HG03280 (cell line): ENCODE measurements at regions not wholly inside any gene's neighbourhood (a gene's known extent, or its start where the extent isn't known, plus 50 kb on each side); places are given as distances from the start of the nearest gene placed in this dataset.
"Not testable (repeated sequence)": the region's sequence is repeated elsewhere in the genome, so short reads cannot be mapped to it uniquely, and the experiment has no call there.

Source experiments
- ATAC-seq: cut with Tn5 transposase; IDR thresholded peaks from one replicate; pipeline ENCODE4 v1.9.1; 2021; ENCODE audit warnings: mild to moderate bottlenecking, moderate library complexity; ENCODE audit not compliant: unreplicated experiment

DNA sequence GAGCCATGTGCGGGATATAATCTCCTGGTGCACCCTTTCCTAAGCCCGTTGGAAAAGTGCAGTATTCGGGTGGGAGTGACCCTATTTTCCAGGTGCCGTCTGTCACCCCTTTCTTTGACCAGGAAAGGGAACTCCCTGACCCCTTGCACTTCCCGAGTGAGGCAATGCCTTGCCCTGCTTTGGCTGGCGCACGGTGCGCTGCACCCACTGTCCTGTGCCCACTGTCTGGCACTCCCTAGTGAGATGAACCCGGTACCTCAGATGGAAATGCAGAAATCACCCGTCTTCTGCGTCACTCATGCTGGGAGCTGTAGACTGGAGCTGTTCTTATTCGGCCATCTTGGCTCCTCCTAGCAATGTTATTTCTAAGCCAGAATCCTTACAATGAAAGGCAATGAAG is 121.1 kb downstream of the TAF11L14 start:
- ATAC-seq = not testable (repeated sequence)

DNA sequence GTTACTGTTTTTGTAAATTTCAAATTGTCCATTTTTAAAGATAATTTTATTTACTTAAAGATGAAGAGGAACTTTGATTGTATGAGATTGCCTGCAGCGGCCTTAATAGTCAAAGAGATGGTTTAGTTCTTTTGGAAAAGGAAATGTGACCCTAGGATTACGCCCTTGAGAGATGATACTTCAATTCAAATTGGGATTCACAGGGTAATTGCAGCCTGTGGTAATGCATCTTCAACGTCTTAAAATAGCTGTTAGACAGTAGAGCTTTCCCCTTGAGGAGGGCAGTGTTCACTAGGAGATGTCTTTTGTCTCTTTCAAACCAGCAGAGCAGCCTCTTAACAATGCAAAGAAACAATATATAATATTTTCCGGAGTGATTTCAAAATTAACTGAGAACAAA is 127.1 kb downstream of the TAF11L14 start:
- ATAC-seq = no peak

DNA sequence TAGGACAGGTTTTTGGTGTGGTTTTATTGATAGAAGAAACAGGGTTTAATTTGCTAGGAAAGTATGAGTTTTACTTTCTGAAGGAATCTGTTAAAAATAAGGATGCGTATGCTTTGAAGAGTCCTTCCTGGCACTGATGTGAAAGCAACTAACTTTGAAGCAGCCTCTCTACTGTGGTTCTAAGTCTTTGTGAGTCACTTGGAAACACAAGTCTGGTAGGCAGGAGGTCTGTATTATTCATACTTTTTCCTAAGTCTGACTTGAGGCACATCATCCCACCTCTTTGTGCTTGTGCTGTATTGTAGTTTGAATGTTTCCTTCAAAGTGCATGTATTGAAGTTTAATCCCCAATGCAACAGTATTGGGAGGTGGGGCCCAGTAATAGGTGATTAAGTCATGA is 129.0 kb downstream of the TAF11L14 start:
- ATAC-seq = no peak

DNA sequence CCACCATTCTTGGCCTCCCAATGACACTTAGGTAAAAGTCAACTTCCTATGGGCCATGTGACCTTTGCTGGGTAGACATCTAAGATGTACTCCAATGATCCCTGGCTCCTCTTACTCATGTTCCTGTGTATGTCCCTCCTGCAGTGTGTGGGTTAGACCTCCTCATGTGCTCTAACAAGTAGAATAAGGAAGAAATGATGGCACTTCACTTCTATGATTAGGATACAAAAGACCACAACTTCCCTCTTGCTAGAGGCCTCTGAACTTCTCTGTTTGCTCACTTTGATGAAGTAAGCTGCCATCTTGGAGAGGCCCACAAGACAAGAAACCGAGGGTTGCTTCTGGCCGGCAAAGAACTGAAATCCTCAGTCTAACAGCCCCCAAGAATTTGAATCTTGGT is 131.8 kb downstream of the TAF11L14 start:
- ATAC-seq = no peak

DNA sequence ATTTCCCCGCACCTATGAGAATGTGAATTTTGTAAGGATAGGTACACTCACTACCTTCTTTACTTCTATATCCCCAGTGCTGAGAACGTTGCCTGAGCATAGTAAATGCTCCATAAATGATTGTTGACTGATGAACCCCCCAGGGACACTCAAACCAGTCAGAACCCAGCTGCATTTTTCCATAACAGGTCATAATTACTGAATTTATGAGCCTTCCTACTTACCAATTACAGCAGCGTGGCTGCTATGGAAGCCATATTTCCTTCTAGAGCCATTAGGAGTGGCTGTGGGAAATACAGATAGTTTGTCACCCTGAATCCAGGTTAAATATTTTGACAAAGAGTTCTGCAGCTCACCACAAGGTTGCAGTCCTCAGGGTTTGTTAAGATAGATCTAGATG is 135.0 kb downstream of the TAF11L14 start:
- no peak for ATAC-seq

DNA sequence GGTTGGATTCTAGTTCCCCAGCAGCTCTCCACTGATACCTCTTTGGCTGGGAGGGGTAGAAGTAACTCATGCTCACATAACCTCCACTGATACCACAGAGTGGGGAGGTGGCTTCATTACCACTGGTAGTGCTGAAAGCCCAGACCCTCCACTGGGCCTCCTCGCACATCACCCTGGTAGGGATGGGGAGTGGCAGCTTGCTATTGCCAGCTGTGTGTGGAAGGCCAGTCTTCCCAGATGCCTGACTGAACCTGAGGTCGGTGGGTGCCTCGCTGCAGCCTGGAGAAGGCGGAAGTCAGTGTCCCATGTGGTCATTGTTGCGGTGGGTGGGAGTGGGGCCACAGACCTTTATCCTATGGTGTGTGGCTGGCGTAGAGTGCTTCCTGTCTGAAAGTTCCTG is 138.0 kb downstream of the TAF11L14 start:
- ATAC-seq = no peak

DNA sequence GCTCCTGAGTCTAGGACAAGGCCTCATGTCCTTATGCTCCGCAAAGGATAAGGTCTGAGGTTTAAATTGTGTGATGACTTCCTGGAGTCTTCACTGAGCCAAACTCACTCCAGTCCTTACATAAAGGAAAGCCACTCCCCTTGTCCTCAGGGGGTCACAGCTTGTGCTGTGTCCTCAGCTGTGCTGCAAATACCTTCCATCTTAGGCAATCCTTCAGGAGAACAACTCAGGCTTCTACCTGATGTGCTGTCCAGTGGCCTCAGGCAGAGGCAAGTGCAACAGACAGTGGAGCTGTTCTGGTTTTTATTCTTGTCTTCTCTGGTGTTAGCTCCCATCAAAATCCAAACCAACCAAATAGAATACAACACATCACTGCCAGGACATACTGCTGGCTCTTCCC is 151.5 kb downstream of the TAF11L14 start:
- no peak for ATAC-seq

DNA sequence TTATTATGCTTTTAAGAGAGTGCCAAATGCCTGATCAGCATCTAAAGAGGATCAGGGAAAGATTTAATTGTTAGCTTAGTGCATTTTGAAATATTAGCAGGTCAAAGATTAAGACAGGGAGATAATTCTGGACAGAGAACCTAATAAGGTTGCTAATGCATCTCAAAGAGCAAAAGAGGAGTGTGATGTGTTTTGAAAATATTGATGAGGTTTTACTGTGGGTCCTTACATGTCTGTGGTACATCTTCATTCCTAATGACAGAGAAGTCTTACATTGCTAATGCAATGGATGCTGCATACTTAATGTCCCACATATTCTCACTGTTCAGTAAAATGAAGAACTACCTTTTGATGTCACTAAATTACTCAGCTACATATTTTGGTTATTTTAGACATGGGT is 154.1 kb downstream of the TAF11L14 start:
- ATAC-seq = no peak

DNA sequence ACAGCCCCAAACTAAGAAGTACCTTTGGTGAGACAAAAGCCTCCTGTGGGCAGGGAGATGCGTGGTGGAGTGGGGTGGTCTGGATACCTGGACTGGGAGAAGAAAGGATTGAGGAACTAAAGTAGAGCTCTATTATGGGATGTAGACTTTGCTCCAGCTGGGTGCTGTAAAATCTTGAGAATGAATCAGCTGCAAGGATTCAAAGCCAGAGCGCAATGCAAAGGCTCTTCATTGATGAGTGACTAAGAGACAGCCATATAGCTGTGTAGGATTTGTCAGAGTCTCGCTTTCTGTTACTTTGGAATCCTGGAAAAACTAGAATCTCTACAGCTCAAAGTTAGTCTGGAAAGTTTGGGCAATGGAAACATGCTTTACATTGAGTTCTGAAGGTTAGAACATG is 159.9 kb downstream of the TAF11L14 start:
- ATAC-seq = no peak

DNA sequence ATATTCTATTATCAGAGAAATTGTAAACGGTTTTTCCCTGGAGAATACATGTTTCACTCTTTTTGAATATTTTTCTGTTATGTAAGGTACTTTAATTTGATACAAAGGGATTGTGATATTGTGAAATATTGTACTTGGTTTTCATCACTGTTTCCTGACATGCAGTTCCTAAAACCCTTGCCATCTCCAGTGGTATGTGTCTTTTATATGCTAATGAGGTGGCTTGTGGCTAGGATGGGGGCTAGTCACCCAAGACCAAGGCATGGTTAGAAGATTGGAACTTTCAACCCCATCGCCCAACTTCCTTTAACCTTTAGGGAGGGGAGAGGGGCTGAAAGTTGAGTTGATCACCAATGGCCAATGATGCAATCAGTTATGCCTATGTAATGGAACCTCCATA is 160.6 kb downstream of the TAF11L14 start:
- ATAC-seq = no peak

DNA sequence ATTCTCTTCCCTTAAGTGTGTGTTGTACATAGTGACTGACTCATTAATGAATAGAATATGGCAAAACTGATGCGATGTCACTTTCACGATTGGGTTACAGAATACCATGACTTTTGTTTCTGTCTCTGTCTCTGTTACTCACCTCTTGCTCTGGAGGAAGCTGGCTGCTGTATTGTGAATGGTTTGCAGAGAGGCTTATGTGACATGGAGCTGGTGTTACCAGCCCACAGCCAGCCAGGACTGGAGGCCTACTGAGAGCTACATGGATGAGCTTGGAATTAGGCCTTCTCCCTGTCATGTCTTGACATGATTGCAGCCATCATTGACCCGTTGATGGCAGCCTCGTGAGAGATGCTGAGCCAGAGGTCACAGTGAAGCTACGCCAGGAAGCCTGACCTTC is 161.9 kb downstream of the TAF11L14 start:
- ATAC-seq = no peak

DNA sequence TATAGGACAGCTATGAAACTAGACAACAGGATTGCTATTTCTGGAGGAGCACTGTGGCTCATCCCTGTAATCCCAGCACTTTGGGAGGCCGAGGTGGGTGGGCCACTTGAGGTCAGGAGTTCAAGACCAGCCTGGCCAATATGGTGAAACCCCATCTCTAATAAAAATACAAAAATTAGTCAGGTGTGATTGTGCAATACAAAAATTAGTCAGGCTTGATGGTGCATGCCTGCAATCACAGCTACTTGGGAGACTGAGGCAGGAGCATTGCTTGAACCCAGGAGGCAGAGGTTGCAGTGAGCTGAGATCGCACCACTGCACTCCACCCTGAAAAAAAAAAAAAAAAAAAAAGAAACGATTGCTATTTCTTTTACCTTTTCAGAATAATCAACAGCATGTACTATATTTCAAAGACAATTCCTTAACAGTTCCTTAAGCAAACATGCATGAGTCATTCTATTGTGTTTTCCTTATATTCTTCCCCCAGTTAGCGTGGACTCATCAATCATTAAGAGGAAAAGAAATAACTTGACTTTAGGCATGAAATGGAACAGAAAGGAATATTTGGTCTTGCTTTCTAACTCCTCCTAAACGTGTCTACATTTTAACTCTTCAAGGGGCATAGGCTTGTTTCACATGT is 162.6 kb downstream of the TAF11L14 start:
- ATAC-seq = no peak

DNA sequence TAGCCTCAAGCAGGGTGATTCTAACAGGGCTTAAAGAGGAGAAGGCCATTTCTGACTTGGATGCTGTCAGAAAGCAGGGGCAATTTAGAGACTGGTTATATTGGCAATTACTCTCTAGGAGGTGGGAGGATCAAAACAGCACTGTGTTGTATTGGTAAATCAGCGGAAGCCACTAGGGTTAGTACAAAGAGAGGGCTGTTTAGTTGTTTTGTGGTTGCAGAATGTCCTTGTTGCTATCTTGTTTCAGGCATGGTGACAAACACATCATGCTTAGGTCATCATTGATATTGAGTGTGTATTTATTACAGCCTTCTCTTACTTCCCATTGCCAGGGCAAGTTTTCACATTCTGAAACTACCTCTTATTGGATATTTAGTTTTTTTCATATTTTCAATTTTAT is 165.3 kb downstream of the TAF11L14 start:
- ATAC-seq = no peak

DNA sequence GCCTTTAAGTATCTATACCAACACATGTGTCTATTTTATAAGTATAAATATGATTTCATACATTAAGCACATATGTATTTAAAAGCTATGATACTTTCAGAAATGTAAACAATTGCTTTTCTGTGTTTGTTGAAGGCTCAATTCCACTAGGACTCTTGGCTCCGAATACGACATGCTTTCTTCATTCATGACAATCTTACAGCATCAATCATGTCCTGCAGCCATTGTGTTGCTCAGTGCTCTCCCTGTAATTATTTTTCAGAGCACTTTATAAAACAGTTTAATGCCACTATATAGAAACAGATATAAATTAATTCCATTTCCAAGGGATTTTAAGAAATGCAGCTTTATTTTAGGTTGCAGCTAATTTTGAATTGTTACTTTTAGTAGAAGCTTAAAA is 167.3 kb downstream of the TAF11L14 start:
- ATAC-seq = no peak

DNA sequence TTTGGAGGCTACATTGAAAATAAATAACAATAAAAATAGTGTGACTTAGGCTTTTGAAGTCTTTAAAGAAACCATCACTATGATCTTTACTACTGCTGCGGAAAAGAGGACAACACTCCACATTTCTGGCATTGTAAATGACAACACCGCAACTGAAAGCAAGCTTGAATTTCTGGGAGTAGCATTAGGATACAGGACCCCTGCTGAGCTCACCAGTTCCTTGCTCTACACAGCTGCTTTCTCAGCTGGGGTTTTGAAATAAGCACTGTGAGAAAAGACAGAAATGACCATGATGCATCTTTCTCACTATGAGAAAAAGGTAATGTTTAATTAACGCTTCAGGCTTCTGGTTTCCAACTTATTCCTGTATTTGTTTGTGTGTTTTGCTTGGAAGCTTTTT is 168.0 kb downstream of the TAF11L14 start:
- ATAC-seq = no peak

DNA sequence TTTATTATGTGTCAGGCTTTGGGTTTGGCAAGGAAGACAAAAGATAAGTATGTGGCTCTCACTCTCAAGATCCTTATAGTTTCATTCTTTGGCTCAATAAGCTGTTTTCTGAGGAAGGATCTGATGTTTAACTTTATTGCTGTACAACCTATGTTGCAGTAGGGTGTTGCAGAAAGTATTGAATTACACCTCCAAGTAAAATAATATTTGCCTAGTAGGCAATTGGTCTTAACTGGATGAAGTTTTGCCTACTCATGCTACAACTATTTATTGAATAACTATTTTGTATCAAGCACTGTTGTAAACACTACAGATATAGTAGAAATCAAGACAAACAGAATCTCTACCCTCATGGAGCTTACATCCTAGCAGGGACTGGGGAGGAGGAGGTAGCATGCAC is 169.7 kb downstream of the TAF11L14 start:
- ATAC-seq = no peak

DNA sequence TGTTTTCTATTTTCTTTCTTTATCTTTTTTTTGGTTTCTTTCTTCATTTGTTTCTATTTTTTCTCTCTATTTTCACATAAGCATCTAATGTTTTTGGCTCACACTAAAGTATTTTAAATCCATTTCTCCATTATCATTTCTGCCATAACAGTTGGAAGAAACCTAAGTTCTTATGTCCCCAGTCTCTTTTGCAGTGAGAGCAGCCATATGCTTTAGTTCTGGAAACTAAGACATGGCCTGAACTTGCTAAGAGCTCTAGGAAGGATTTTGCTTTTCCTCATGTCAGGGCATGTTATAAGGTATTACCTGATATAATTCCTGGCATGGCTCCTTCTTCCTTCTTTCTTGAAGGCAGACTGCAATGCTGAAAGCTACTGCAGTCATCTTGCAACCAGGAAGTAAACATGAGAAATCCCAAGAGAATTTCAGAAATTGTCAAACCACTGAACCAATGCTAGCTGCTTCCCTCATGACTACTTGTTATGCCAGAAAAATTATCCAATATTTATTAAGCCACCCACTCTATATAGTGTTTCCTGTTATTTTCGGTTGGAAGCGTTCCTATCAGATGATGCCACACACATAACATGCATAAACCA is 171.1 kb downstream of the TAF11L14 start:
- ATAC-seq = no peak

DNA sequence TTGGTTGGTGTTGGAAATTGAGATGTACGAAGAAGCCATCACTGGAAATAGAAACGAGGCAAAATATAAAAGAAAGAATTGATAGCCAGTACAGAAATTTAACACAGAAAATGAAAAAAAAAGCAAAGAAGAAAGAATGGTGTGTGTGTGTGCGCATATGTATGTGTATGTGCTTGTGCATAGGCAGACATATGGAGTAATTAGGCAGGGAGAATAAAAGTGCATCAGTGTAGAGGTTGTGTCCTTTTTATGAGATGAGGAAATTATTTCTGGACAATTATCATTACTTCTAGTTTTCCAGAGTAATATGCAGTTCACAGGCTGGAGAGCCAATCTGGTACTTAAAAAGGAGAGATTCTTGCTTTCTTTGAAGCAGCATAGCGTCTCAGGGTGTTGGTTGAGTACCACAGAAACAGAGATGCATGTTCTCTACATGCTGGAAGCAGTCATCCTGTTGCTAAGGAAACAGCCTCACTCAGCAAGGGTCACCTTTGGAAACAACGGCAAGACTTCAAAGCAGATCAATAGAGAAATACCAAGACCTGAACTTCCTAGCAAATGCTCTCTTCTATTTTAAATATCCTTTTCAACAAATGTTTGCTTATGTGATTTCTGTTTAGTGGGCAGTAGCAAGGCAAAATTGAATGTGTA is 172.7 kb downstream of the TAF11L14 start:
- ATAC-seq = no peak

DNA sequence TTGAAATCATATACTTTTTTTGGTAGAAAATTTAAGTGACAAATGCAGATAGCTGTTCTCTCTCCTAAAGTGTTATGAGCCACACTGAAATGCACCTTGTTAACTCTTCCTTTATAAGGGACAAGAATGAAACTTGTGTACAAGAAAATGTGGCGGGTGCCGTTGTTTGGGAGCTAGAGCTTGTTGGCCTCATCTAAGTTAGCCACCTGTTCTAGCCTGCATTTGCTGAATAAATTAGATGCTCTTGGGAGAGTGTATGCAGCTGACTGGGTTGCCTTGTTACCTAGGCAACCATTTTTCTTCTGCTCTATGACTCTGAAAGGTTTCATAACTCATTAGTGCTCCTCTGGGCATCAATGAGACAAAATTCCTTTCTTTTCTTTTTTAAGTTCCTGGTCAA is 174.3 kb downstream of the TAF11L14 start:
- ATAC-seq = no peak

DNA sequence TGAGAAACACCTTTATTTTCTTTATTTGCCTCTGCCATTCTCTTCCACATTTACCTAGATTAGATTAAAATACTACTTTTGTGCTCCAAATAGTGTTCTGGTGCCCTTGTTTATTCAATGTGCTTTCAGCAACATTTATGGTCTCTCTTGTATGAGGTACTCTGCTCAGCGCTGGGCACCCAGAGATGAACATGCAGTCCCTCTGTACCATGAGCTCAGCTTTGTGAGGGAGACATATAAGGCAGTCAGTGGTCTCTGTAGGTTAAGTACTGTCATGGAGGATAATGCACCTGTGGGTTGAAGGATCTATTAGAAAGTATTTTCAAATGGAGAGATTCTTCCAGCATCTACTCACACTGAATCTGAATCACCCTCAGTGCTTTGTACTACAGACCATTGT is 176.5 kb downstream of the TAF11L14 start:
- no peak for ATAC-seq

DNA sequence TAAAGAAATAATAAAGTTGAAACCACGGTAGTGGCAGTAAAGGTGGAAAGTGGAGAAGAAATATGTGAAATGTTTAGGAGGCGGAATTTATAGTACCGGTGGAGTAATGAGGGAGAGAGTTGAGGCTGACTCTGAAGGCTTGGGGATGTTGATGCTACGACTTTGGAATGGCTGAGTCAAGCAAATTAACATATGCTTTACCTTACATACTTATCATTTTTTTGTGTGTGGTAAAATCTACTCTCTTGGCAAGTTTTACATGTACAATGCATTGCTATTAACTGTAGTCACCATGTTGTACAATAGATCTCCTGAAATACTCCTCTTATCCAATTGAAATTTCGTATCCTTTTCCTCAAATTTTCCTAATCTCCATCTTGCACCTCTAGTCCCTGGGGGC is 179.0 kb downstream of the TAF11L14 start:
- ATAC-seq = no peak

DNA sequence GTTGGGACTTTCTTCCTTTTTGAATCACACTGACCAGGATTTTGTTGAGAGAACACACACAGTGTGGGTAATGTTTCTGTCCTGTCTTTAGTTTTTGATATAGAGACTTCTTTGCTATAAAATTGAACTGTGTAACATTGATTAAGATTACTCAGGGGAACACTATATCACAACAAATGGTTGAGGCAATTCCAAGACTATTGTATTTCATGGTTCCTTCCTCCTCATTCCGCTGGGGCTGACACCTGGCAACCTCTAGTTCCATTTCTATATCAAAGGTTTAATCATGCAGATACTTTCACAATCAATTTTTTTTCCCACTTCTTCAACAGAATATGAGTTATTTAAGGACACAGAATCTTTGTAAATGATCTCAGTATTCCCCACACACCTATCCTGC is 182.2 kb downstream of the TAF11L14 start:
- no peak for ATAC-seq

DNA sequence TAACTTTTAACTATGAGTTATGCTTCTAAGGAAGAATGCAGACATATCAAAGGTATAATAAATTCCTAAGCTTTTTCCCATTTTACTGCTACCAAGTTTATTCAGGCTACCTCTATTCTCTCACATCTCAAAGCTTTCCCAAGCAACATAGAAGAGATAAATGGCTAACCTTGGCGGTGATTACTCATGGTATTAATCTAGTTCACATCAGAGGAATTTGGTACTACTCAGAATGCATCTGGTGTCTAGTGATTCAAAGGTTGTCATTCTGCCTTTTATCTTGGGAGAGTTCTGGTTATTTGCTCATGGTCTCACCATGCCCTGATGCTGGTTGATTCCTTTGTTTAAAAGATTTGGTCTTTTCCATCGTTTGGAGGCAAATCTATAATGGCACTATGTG is 182.7 kb downstream of the TAF11L14 start:
- no peak for ATAC-seq
